ENCODE measurements at regions not wholly inside any gene's neighbourhood (a gene's known extent, or its start where the extent isn't known, plus 50 kb on each side); places are given as distances from the start of the nearest gene placed in this dataset.

GRCh38 chr2:108145557-108146326 lies 94.0 kb upstream of the SULT1C3 start:
- DNase-seq: no peak

- no peak for DNase-seq
These were observed 91.2 kb upstream of the SULT1C3 start for GRCh38 chr2:108148555-108148954.

DNA sequence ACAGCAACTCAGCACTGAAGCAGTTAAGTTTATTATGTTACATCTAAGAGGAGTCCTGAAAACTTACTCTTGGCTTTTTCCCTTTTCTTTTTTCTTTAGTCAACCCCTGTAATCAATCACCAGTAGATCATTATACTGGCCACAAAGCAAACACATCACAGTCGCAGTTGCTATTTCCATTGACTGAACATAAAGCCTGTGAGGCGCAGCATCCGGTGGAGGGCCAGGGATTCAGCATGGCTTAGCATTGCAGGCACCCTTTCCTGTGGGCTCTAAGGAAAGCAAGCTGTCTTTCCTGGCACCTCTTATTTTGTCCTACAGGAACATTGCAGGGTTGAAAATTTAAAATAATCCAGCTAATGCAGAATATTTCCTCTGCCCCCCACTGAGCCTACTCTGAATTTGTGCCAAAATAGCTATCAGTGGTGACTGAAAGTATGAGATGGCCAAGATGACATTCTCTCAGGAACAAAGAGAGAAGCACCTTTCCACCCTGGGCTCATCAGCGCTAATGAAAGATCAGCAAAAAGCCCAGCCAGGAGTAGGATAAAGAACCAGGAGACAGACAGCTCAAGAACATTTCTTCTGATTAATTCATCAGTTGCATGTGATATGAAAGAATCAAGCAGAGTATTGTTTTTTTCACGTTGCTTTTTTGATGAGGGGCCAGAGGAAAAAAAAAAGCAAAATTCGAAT lies 85.3 kb upstream of the SULT1C3 start:
- DNase-seq: no peak

GRCh38 chr2:108161298-108161697 lies 78.5 kb upstream of the SULT1C3 start:
- no peak for DNase-seq

- no peak for DNase-seq
These were observed 75.5 kb upstream of the SULT1C3 start for GRCh38 chr2:108164318-108164717.

DNA sequence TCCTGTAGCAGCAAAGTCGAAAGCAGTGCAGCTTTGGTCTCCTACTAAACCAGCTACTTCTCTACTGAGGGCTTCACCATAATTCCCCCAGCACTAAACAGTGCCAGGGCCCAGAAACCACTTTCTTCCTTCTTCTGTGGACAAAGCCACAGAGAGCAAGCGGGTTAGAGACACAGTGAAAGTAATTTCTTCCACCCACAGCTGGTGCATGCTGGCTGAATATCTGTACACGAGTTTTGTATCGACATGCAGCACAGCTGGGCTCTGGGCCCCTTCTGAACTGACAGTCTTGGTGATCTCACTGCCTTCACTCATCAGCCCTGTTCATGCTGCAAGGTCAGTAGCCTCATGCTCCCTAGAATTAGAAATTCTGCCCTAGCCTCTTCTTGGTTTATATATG lies 74.0 kb upstream of the SULT1C3 start:
- no peak for DNase-seq

DNA sequence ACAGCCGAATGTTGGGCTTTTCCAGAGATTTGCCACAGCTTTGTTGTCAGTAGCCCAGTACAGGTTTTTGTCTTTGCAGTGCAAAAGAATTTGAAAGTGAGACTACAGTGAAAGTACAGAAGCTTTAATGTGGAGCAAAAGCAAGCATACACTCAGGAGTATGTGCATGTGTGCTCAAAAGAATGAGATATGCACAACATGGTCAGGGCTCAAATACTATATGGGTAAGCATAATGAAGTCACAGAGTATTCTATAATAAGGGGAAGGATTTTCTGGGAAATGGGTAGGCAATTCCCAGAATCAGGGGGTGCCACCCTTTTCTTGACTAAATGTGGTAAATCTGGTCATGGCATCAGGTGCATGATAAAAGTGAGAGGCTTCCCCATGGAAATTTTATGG lies 72.1 kb upstream of the SULT1C3 start:
- no peak for DNase-seq

DNA sequence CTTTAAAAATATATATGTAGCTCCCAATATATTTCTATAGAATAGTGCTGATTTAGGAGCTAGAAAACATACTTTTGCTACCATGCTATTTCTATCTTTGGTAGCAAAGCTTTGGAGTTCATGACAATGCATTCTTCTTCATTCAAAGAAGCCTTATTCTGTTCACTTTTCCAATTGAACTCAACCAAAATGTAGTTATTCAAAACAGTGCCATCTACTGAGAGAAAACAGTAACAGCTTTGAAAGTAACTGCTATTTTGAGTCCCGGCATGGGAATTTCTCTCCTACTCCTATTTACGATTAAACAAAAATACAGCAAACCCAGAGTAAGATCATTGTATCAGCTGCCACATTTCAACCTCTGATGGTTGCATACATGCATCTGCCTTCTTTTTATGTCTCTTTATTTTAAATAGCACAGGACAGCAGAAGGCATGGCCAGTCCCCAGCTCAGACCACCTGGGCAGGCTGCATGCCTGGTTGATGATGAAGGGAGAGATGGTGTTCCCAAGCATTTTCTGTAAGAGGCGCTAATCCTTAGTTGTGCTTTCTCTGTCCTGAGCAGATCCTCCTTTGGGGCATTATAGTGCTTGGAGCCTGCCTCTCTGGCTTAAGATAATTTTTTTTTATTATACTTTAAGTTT lies 69.7 kb upstream of the SULT1C3 start:
- DNase-seq: no peak

GRCh38 chr2:108171657-108172056 lies 68.1 kb upstream of the SULT1C3 start:
- DNase-seq: no peak

DNA sequence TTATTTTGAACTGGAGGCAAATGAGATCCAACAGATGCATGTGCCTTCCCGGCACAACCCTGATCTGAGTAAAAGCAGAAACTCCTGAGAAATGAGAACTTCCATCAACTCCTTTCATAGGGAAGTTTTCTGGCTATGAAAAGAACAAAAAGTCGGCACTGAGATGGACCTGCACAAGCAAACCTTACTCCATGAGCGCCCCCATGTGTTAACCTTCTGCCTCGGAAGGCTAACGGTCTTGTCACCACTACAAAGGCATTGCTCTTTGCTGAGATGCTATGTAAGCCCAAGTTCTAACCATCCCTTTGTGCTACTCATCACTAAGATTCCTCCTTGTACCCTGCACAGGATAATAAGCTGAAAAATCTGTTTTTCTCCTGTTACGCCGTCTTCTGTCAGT lies 57.3 kb upstream of the SULT1C3 start:
- no peak for DNase-seq

DNA sequence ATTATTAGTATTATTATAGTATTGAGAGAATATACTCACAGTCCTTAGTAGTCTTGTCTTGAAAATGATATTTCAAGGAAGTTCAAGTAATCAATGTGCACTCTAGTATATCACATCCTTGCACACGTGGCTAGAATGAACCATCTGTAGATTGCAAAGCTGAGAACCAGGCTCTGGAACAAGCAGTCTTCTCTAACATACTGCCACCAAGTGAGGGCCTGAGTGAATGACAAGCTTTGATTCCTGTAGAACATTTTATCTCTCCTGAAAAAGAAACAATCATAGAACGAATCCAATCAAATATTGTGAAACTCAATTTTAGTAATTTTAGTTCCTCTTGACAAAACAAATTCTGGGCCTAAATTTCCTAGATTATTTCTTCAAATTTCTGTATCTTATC lies 55.3 kb upstream of the SULT1C3 start:
- DNase-seq: no peak

DNA sequence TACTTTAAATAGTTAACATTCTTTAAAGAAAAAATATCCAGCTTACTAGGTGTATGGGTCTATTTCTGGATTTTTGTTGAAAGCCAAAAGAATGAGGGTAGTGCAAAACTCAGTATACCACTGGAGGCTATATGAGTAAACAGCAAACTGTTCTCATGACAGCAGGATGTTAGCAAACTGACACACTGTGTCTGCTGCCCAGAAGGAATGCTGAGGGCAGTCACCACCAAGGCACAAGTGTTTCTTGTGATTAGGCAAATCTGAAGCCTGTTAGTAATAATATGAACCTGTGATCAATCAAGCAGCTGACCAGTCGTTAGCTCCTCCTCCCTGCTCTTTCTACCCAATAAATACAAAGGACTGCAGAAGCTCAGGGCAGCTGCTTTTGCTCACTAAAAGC lies 50.5 kb upstream of the SULT1C3 start:
- DNase-seq: no peak

Data from NCI-H1930 (cell line).